Activated CD8-positive, alpha-beta T cell treated with anti-CD3 and anti-CD28 coated beads for 36 hours (primary cell): ENCODE measurements at regions not wholly inside any gene's neighbourhood (a gene's known extent, or its start where the extent isn't known, plus 50 kb on each side); places are given as distances from the start of the nearest gene placed in this dataset.

Experiments used
- ATAC-seq: fragments of 200-7000 bp; cut with Tn5 transposase; one replicate; pipeline ENCODE4 v1.10.0; 2021; ENCODE audit warnings: mild to moderate bottlenecking, moderate library complexity
- CTCF ChIA-PET: fragments of 350-600 bp; sonication (Branson Sonifier 250); formaldehyde crosslinking; loops from one replicate; lab custom pipeline; 2021; ENCODE audit warnings: antibody characterized with exemption; lab: Charles Lee
- POLR2A ChIA-PET: fragments of 350-600 bp; sonication (Branson Sonifier 250); formaldehyde crosslinking; loops from one replicate; lab custom pipeline; 2021; ENCODE audit warnings: antibody characterized with exemption; lab: Charles Lee
- DNase-seq: peaks from one replicate; pipeline ENCODE4 v3.0.0-alpha.2; 2020
- H3K27ac Mint-ChIP-seq: one replicate; pipeline ENCODE4 v1.8.0; 2021; ENCODE audit warnings: mild to moderate bottlenecking, mixed read lengths
- H3K27me3 Mint-ChIP-seq: one replicate; pipeline ENCODE4 v1.8.0; 2021; ENCODE audit warnings: mixed read lengths
- H3K36me3 Mint-ChIP-seq: one replicate; pipeline ENCODE4 v1.8.0; 2021; ENCODE audit warnings: low read depth, mixed read lengths
- H3K4me1 Mint-ChIP-seq: one replicate; pipeline ENCODE4 v1.8.0; 2021; ENCODE audit warnings: low read depth, mixed read lengths
- H3K4me3 Mint-ChIP-seq: one replicate; pipeline ENCODE4 v1.8.0; 2021; ENCODE audit warnings: mild to moderate bottlenecking, moderate library complexity, mixed read lengths
- H3K9me3 Mint-ChIP-seq: one replicate; pipeline ENCODE4 v1.8.0; 2021; ENCODE audit warnings: mixed read lengths
- CTCF ChIP-seq: fragments of 200-600 bp; IDR thresholded peaks from one replicate; pipeline ENCODE4 v1.8.0; 2022; ENCODE audit warnings: antibody characterized with exemption, mild to moderate bottlenecking
- intact Hi-C: fragments of 100-400 bp; cut with micrococcal nuclease; formaldehyde crosslinking; loops from one replicate; pipeline ENCODE4 v1.10.0; 2022

- ATAC-seq (no peak), DNase-seq (no peak)
- CTCF ChIA-PET: no interaction called here
- POLR2A ChIA-PET: no interaction called here
- H3K4me1 Mint-ChIP-seq: peaks cover 6% of the 10 kb centered on the region
- intact Hi-C loops: no loop called here
- TF ChIP-seq CTCF: no peak
- H3K27me3 Mint-ChIP-seq: no peaks in the 10 kb centered on the region
- H3K36me3 Mint-ChIP-seq: no peaks in the 10 kb centered on the region
- H3K9me3 Mint-ChIP-seq: peaks cover 6% of the 10 kb centered on the region
- no peak overlapping the region for H3K27ac Mint-ChIP-seq
- no peak overlapping the region for H3K4me3 Mint-ChIP-seq
These were observed 166.0 kb downstream of the AHSP start for GRCh38 chr16:31693733-31694132.

- ChIA-PET POLR2A (no interaction called here), CTCF (no interaction called here)
- DNase-seq: no peak
- Mint-ChIP-seq H3K27ac (no peak overlapping the region), H3K4me1 (peaks cover 6% of the 10 kb centered on the region), H3K36me3 (no peaks in the 10 kb centered on the region), H3K9me3 (peaks cover 6% of the 10 kb centered on the region), H3K4me3 (no peak overlapping the region), H3K27me3 (no peaks in the 10 kb centered on the region)
- no peak for TF ChIP-seq CTCF
- ATAC-seq: no peak
- intact Hi-C loops: no loop called here
These were observed 166.8 kb downstream of the AHSP start for GRCh38 chr16:31694461-31694860.

- peaks cover 6% of the 10 kb centered on the region for H3K4me1 Mint-ChIP-seq
- TF ChIP-seq CTCF: no peak
- ChIA-PET POLR2A (interaction anchor here (1.3 to 2.3 kb wide), 5 partner anchors 9 to 235 kb away, joined by 3 to 12 read pairs (median 5); a partner anchor contains a TSS), CTCF (interaction anchor here (0.8 to 2.6 kb wide), 6 partner anchors 13 to 240 kb away, joined by 4 to 16 read pairs (median 7); no protein-coding TSS in a partner anchor)
- peaks cover 4% of the 10 kb centered on the region for H3K9me3 Mint-ChIP-seq
- no peak overlapping the region for H3K4me3 Mint-ChIP-seq
- H3K27ac Mint-ChIP-seq: no peak overlapping the region
- DNase-seq (peak; percentile 75), ATAC-seq (peak; percentile 83)
- H3K36me3 Mint-ChIP-seq: no peaks in the 10 kb centered on the region
- H3K27me3 Mint-ChIP-seq: no peaks in the 10 kb centered on the region
- intact Hi-C loops: no loop called here
These were observed 168.0 kb downstream of the AHSP start for GRCh38 chr16:31695667-31696066.

- POLR2A ChIA-PET: interaction anchor here (2.3 to 8.0 kb wide), 2 partner anchors 15 to 16 kb away, joined by 12 to 151 read pairs; a partner anchor contains a TSS
- CTCF ChIA-PET: interaction anchor here (1.0 to 2.6 kb wide), 7 partner anchors 14 to 241 kb away, joined by 4 to 16 read pairs (median 6); no protein-coding TSS in a partner anchor
These were observed 169.5 kb downstream of the AHSP start for GRCh38 chr16:31696968-31697743.

More at GRCh38 chr16:31696968-31697743, 169.5 kb downstream of the AHSP start:
- peaks cover 13% of the 10 kb centered on the region for H3K36me3 Mint-ChIP-seq
- TF ChIP-seq CTCF: peak; percentile 47
- H3K27me3 Mint-ChIP-seq: no peaks in the 10 kb centered on the region
- no peak for DNase-seq
- peaks cover 4% of the 10 kb centered on the region for H3K9me3 Mint-ChIP-seq
- no peak overlapping the region for H3K27ac Mint-ChIP-seq
- intact Hi-C loops: no loop called here
- no peak for ATAC-seq
- H3K4me3 Mint-ChIP-seq: no peak overlapping the region
- H3K4me1 Mint-ChIP-seq: peaks cover 18% of the 10 kb centered on the region
